ENCODE measurements at regions not wholly inside any gene's neighbourhood (a gene's known extent, or its start where the extent isn't known, plus 50 kb on each side); places are given as distances from the start of the nearest gene placed in this dataset.

DNA sequence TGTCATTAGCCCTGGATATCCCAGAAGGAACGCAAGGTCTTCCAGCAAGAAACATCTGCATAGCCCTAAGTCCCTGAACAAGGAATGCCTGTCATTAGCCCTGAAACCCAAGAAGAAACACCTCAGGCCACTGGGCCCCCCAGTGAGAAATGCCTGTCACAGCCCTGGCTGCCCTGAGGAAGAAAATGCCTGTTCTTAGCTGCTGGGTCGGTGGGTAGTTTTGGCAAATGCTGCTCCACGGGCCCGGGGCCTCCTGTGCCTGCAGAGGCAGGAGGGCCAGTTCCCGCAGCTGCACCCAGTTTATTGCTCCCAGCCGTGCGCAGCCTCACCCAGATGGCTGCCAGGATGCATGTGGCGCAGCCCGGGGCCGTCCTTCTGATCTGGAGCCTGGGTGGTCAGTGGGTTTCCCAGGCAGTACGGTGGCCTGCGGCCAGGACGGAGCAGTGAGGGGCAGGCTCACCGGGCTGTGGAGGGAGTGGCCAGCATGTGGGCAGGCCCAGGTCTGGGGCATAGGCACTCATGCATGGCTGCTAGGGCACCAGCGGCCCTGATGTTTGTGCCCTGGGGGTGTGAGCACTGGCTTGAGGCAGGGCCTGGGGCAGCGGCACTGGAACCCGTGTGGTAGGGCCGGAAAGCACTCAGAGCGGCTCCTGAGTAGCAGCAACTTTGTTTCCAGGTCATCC lies 219.0 kb downstream of the ERMARD start:
- no peak for DNase-seq (ENCODE audit: low read depth)

DNA sequence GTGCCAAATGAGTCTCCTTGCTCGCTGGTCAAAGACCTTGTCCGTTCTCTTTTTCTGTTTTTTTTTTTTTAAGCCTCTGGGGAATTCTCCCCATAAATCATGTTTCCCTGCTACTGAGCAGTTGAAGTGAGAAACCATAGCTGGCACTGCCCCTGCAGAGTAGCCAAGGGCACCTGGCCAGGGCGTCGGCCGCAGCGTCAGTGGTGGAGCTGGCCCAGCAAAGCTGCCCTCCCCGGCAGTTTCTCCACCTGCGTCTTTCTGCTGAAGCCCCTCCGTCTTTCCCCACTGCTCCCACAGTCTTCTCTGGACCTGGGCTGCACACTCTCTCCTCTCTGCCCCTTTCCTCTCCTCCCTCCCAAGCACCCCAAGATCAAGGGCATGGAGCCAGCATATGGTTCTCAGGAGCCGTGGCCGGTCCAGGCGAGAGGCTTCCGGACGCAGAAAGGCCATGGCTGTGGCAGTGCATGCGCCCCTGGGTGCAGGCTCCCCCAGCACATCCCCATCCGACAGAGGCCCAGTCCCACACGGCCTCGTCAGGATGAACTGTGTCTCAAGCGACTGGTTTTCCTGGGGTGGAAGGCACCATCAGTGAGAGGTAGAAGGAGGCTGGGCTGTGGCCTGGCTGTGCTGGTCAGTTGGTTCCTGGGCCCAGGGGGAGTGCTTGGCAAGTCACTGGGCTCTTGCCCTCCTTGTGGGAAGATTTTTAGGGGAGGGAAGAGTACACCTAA lies 218.1 kb downstream of the ERMARD start:
- DNase-seq (ENCODE audit: low read depth): no peak

DNA sequence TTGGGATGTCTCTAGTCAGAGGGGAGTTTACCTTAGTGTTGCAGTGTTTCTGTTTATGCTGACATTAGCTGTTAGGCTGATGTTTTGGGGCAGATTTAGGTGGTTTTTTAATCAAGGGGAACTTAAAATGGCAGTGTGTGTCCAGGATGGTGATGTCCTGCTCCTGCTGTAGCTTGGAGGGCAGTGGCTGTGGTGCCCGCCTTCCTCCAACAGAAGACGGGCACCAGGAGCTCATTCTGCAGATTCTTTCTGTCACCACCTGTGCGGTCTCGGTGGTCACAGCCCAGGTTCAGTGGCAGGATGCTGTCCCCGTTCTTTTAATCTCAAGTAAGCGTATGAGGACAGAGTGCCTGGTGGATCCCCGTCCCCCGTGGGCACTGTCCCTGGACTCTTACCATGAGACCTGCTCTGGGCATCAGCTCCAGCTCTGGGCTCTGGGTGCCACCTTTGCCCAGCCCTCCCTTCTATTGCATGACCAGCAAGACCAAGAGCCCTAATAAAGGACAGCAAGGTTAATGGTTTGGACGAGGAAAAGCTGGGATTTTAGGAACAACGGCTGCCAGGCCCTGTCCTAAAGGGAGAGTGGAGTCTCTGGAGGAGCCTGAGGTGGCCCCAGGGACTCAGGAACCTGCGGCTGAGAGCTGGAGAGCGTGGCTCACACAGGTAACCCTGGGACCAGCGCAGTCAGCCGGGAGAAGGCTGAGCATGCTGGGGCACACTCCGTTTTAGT lies 217.3 kb downstream of the ERMARD start:
- no peak for DNase-seq (ENCODE audit: low read depth)

DNA sequence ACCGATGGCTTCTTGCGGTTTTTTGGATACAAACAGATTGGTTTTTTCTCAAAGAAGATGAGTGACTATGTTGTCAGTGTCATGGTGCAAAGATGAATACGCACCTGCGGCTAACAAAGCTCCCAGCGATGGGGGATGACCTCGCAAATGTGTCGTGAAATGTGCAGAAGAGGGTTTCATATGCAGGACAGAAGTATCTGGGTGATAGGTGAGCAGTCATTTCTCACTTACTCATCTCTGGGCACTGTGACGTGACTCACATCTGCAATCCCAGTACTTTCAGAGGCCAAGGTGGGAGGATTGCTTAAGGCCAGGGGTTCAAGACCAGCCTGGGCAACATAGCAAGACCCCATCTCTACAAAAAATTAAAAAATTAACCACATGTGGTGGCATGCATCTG lies 216.3 kb downstream of the ERMARD start:
- no peak for DNase-seq (ENCODE audit: low read depth)

DNA sequence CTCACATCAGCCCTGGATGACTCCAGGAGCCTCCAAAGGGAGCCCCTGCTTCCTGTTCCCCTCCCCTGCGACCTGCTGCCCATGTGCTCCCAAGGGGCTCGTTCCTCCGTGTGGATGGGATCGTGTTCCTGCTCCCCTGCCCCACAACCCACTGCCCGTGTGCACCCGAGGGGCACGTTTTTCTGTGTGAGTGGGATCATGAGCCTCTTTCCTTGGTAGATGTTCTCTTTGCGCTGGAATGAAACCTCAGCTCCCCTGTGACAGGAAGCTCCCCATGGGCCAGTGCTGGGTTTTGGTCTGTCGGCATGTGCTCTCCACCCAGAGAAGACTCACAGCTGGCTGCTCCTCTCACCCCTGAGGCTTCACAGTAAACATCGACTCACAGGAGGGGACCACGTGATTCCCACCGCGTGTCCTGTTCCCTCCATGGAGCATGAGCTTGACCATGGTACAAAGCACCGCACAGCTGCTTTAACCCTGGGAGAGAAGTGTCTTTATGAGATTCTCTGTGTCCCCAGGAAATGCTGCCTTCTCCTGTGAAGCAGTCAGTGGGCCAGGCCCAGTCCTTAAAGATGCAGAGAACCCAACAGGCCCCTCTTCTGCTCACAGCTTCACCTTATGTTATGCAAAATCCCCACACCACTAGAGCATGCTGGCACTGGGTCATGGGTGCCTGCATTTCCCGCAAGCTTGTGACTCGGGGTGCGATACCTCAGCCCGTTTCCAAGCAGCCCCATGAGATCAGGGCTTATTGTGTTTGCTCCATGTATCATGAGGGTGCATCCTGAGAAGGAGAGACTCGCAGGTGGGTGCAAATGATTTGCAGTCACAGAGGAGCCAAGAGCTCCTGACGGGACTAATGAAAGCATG lies 215.1 kb downstream of the ERMARD start:
- DNase-seq (ENCODE audit: low read depth): no peak

DNA sequence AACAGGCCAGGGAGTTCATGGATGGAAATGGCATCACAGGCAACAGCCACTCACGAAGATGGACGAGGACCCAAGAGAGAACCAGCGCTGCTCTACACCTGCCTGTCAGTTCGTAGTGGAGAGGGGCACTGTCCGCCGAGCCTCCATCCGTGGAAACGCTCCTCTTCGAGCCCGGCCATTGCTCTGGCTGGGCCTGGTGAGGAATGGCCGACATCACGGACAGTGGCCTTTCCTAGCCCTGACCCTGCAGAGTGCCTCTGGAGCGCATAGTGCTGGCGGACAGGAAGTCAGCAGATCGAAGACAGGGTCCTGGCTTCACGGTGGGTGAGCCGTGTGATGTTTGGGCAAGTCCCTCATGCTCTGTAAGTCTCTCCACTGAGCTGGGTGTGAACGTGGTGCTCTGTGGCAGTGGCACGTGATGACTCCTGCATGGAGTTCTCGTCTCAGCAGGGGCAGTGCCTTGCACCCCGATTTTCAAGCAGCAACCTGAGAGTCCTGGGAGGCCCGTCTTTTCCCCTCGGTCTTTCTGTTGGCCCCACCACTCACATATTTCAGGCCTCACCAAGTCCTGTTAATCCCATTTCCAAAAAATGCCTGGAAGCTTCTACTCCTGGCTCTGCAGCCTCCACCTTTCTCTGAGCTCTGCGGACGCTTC lies 214.4 kb downstream of the ERMARD start:
- no peak for DNase-seq (ENCODE audit: low read depth)

DNA sequence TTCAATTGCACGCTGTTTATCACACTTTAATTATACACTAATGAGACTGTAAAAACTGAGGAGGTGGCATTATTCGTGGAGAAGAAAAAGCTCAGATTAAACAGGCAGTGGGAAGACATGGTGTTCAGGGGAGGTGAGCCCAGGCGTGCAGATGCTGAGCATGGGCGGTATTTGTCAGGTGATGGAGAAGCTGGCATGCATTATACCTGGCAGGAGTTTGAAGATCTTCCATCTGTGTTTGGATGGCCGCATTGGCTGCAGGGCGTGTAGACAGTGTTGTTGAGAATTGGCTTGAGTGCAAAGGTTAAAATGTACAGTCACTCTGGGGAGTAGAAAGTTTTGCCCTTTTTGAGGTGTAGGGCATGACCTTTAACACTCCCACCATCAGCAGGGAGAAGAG lies 213.8 kb downstream of the ERMARD start:
- no peak for DNase-seq (ENCODE audit: low read depth)

DNA sequence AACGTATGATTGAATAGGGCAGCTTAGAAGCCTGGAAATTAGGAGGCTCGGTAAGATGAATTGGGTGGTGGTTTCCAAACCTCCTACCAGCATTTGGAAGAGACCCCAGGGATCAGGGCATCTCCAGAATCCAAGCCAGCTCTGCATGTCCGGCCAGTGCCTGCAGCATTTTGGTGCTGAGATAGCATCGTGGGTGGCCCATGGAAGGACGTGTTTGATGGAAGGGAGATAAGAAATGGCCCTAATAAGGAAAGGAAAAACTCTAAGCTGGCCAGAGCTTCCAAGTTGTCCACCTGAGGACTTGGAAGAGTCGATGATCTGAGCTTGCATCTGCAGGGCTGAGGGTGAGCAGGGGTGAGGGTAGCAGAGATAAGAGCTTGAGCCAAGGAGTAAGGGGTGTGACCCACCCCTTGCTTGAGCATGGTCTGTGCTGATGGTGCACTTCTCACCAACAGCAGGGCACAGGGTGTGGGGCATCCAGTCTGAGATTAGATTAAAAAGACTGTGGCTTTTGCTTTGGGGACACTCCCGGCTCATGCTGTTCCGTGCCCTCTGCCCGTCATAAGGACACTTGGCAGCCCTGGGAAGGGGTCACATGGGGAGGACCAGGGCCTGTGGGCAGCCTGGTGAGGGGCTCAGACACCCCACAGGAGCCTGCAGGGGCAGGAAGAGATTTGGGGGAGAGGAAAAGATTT lies 213.2 kb downstream of the ERMARD start:
- DNase-seq (ENCODE audit: low read depth): no peak

DNA sequence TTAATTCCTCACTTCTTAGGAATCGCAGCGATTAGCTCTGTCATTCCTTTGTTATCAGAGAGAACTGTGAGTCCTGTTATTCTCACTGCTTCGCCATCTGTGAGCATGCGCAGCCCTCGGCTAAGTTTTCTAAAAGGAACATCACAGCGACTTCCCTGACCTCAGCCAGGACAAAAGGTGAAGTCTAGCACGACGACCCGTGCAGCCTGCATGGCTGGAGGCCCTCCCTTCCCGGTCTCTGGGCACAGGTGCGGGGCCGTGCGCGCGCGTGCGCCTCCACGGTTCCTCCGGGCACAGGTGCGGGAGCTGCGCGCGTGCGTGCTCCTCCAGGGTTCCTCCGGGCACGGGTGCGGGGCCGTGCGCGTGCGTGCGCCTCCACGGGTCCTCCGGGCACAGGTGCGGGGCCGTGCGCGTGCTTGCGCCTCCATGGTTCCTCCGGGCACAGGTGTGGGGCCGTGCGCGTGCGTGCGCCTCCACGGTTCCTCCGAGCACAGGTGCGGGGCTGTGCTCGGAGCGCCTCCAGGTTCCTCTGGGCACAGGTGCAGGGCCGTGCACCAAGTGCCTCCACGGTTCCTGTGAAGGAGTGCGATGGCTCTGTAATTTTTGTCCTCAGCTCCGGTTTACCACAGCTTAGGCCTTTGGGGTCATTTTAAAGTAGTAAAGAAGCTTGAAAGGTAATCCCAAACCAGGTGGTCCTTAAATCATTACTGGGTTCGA lies 212.3 kb downstream of the ERMARD start:
- DNase-seq (ENCODE audit: low read depth): no peak

DNA sequence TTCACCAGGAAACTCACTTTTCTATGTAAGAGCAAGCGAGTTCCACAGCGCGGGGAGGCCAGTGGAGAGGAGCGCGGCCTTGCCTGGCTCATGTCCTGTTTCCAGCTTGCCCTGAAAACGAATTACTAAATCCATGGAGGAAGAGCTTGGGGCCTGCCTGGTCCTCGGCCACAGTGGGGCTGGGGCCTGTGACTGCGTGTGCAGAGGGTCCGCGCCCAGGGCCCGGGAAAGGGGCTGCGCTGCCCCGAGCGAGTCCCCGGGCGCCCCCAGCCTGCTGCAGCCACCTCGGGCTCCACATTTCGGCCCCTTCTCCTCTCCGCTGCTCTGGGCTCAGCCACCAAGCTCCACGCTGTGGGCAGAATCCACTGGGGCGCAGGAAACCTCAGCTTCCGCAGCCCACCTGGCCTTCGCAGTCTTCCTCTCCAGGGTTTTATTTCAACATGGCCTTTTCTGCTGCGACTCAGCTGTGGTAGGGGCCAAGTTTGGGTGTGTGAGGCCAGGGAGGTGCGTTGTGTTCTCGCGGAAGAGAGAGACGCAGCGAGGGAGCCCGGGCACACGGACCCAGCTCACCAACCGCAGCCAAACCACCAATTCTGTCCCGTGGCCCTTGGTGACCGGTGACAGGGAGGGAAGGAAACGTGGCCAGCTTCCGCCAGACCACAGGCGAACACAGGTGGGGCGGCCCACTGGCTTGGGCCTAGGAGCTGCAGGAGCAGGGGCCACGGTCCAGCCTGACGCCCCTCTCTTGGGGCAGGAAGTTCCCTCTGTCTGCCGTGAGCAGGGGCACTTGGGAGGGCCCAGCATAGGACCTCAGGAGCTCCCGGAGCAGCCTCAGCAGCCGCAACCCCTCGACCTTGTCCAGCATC lies 211.4 kb downstream of the ERMARD start:
- no peak for DNase-seq (ENCODE audit: low read depth)

DNA sequence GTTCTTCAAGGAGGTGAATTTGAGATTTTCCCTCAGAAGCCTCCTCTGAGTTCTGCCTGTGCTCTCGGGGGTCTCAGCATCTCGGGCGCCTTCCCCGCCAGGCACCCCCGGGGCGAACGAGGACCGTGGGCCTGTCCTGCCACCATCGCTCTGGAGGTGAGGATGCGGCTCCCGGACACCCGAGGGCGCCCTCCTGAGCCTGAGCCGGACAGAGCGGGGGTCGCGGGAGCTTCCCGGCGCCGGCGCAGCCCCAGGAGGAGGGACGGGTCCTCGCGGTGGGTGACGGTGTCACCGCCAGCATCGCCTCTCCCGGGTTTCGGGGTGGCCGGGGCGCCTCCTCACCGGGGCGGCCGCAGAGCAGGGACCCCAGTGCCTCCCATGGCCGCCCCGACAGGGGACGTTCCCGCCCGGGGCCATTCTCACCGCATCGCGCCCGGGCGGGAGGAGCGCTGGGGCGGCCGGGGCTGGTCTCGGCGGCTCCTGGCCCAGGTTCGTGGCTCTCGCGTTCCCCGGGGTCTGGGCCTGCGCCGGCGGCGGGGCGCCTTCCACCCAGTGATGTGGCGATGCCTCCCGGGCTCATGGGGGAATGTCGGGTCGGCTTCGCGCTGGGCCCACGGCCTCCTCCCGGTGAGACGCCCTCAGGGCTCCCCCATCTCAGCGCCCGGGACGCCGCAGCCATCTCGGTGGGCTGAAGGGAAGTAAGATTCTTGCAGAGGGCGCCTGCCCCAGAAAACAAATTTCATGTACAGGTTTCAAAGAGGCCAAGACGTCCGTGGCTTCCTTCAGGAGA lies 210.5 kb downstream of the ERMARD start:
- DNase-seq (ENCODE audit: low read depth): no peak

DNA sequence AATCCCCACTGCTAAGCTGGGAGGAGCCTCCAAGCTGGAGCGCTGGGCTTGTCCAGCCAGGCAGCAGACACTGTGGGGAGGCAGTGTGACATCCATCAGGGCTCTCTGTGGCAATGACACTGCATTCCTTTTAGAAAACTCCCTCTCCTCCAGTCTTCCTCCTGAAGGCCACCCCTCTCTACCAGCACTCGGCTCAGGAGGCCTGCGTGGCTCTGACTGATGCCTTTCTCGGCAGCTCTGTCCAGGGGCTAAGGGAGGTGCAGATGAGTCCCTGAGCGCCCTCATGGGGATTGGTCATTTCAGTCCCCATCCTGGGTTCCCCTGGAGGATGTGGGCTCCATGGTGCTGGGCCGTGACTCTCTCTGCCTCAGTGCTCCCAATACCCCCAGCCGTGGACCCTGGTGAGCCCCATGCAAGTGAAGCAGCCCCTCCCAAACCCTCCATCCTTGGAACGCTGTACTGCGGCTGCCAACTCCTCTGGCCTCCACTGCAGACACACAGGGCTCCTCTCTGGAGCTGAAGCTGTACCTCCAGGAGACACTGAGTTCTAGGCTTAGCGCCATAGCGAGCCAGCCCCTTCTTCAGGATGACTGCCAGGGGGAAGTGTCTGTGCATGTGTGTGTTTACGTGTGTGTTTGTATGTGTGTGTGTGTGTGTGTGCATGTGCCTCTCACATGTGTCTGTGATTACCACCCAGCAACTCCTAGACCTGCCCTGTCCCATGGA lies 209.6 kb downstream of the ERMARD start:
- DNase-seq (ENCODE audit: low read depth): no peak

DNA sequence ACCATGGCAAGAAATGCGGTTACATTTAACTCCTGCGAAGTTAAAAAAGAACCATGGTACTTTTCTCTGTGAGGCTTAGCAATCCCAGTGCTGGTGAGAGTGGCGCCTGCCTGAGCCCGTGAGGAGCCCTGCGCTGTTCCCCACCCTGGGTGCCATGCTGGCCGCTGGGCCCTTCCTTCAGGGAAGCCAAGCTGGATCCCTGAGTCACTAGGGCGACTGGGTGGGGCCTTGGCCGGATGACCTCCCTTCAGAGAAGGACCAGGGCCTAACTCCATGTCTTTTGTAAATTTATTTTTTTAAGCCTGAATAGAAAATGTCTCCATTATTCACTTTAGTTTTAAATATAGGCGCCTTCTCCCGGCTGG lies 209.1 kb downstream of the ERMARD start:
- no peak for DNase-seq (ENCODE audit: low read depth)

DNA sequence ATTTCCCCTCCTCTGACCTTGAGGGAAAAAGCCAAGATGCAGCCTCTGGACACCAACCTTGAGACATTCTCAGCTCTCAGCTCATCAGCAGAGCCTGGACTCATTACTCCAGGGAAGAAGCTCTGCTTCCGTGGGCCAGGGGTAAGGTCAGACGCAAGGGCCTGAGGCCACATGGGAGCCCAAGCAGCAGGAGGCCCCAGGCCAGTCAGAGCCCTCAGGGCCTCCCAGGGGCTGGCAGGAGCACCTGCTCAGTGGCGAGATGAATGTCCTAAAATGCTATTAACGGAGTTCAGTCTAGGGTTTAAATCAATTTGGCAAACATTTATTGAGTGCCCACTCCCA lies 208.6 kb downstream of the ERMARD start:
- DNase-seq (ENCODE audit: low read depth): no peak

DNA sequence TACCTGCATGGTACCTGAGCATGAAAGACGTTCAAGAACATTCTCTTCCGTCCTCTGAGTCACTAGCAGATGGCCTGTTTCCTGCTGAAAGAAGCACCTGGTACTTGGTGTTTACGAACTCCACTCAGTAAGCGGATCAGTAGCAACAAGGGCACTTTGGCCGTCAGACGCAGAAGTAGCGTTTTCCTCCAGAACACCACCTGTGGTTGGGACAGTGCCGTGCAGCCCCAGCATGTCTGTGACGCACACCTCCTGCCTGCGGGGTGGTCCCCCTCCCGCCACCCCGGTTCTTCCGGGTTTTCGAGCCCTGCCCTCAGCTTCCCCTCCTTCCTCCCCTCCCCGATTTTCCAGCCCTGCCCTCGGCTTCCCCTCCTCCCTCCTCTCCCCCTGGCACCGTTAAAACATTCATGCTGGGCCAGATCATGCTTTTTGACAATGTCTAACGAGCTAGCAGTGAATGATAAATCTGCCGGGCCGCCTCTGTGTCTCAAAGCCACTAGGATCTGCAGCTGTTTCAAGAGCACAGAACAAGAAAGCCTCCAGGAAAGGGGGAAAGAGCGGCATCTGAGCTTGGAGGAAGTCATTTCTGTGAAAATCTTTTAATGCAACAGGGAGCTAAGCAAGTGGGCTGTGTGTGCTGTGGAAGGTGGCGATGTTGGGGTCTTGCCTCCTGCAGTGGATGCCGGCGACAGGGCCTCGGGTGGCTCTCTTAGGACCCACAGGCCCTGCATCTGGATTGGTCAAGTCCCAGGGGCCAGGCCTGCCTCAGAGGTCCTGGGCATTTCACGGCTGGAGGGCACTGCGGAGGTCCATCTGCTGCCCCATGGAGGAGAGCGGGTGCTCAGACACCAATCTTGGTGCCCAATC lies 207.9 kb downstream of the ERMARD start:
- no peak for DNase-seq (ENCODE audit: low read depth)

DNA sequence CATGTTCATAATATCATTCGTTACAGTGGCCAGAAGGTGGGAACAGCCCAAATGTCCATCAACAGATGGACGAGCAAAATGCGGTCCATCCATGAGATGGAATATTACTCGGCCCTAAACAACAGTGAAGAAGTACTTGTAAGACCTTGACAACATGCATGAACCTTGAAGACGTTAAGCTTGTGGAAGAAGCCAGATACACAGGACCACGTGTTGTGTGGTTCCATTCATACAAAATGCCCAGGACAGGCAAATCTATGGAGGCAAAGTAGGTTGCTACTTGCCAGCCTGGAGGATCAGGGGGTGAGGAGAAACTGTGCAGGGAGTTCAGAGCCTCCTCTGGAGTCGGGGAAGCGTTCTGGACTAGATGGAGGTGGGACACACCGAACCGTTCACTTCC lies 207.1 kb downstream of the ERMARD start:
- no peak for DNase-seq (ENCODE audit: low read depth)

Data from HT1080 (cell line).